KMS-11 (cell line): ENCODE measurements at regions not wholly inside any gene's neighbourhood (a gene's known extent, or its start where the extent isn't known, plus 50 kb on each side); places are given as distances from the start of the nearest gene placed in this dataset.

Experiments
- H2AFZ ChIP-seq: fragments of 200-600 bp; sonication (generic); 2 replicates; pipeline ENCODE4 v1.6.1; 2016; ENCODE audit warnings: antibody characterized with exemption, mixed run types, low read depth
- H3K27ac ChIP-seq: fragments of 200-600 bp; sonication (generic); 2 replicates; pipeline ENCODE4 v1.6.1; 2016; ENCODE audit warnings: mild to moderate bottlenecking, mixed run types
- H3K27me3 ChIP-seq: fragments of 200-600 bp; sonication (generic); 2 replicates; pipeline ENCODE4 v1.6.1; 2017; ENCODE audit warnings: mild to moderate bottlenecking, low read depth, mixed run types, moderate library complexity; ENCODE audit not compliant: insufficient read depth
- H3K36me3 ChIP-seq: fragments of 200-600 bp; sonication (generic); 2 replicates; pipeline ENCODE4 v1.6.1; 2017; ENCODE audit warnings: mild to moderate bottlenecking, mixed run types; ENCODE audit not compliant: insufficient read depth
- H3K4me1 ChIP-seq: fragments of 200-600 bp; sonication (generic); 2 replicates; pipeline ENCODE4 v1.6.1; 2016; ENCODE audit warnings: mild to moderate bottlenecking, low read depth, mixed run types; ENCODE audit not compliant: poor library complexity, severe bottlenecking
- H3K4me2 ChIP-seq: fragments of 200-600 bp; sonication (generic); 2 replicates; pipeline ENCODE4 v1.7.0; 2016; ENCODE audit warnings: mild to moderate bottlenecking, mixed run types
- H3K4me3 ChIP-seq: fragments of 200-600 bp; sonication (generic); IDR thresholded peaks from 2 replicates; pipeline ENCODE4 v1.6.1; 2017; ENCODE audit warnings: low read depth, low read length, mixed read lengths; ENCODE audit not compliant: insufficient read depth
- H3K79me2 ChIP-seq: fragments of 200-600 bp; sonication (generic); 2 replicates; pipeline ENCODE4 v1.6.1; 2016; ENCODE audit warnings: low read depth, mixed run types; ENCODE audit not compliant: insufficient read depth
- H3K9ac ChIP-seq: fragments of 200-600 bp; sonication (generic); 2 replicates; pipeline ENCODE4 v1.6.1; 2016; ENCODE audit warnings: mild to moderate bottlenecking, mixed run types
- H4K20me1 ChIP-seq: fragments of 200-600 bp; sonication (generic); 2 replicates; pipeline ENCODE4 v1.6.1; 2016; ENCODE audit warnings: mild to moderate bottlenecking, mixed run types; ENCODE audit not compliant: insufficient read depth
- TF ChIP-seq, protein P1 (sequence below): fragments of 200-600 bp; sonication (generic); conservative IDR thresholded peaks from 2 replicates; pipeline ENCODE4 v1.6.1; 2017; ENCODE audit warnings: low read depth, mild to moderate bottlenecking, antibody characterized with exemption, low read length, moderate library complexity, mixed read lengths

DNA sequence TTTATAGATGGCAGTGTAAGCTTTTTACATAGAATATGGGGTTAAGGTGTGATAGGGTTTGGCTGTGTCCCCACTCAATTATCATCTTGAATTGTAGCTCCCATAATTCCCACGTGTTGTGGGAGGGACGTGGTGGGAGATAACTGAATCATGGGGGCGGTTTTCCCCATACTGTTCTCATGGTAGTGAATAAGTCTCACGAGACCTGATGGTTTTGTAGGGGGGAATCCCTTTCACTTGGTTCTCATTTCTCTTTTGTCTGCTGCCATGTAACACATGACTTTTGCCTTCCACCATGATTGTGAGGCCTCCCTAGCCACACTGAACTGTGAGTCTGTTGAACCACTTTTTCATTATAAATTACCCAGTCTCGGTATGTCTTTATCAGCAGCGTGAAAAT, 290.3 kb upstream of the B3GALT2 start:
- Histone ChIP-seq H3K4me2 (no peak overlapping the region), H3K4me1 (peaks cover 44% of the 10 kb centered on the region), H4K20me1 (no peaks in the 10 kb centered on the region), H3K79me2 (no peaks in the 10 kb centered on the region), H3K4me3 (no peak overlapping the region), H3K36me3 (no peaks in the 10 kb centered on the region), H3K9ac (no peak overlapping the region), H3K27me3 (no peaks in the 10 kb centered on the region), H2AFZ (no peak overlapping the region), H3K27ac (no peak overlapping the region)
- TF ChIP-seq, protein P1, sequence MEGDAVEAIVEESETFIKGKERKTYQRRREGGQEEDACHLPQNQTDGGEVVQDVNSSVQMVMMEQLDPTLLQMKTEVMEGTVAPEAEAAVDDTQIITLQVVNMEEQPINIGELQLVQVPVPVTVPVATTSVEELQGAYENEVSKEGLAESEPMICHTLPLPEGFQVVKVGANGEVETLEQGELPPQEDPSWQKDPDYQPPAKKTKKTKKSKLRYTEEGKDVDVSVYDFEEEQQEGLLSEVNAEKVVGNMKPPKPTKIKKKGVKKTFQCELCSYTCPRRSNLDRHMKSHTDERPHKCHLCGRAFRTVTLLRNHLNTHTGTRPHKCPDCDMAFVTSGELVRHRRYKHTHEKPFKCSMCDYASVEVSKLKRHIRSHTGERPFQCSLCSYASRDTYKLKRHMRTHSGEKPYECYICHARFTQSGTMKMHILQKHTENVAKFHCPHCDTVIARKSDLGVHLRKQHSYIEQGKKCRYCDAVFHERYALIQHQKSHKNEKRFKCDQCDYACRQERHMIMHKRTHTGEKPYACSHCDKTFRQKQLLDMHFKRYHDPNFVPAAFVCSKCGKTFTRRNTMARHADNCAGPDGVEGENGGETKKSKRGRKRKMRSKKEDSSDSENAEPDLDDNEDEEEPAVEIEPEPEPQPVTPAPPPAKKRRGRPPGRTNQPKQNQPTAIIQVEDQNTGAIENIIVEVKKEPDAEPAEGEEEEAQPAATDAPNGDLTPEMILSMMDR, result no peak

DNA sequence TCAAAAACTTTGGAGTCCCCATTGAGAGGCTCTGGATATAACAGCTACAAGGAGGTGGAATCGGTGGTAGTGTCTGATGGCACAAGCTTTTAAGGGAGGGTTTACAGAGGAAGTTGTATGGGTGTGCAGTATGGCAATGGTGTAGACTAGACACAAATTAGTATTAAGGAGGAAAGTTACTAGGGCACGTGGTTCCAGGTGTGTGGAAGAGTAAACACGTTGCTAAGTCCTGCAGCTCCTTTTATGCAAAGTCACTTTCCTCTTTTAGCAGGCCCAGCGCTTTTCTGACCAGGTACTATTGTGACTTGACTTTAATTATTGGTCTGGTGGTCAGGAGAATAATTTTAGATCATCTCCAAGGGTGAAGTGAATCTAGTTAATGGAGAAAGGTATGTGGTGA, 287.5 kb upstream of the B3GALT2 start:
- no peaks in the 10 kb centered on the region for H4K20me1 ChIP-seq
- no peak overlapping the region for H3K4me3 ChIP-seq
- no peaks in the 10 kb centered on the region for H3K36me3 ChIP-seq
- H3K27me3 ChIP-seq, result no peaks in the 10 kb centered on the region
- H3K9ac ChIP-seq, result no peak overlapping the region
- H2AFZ ChIP-seq, result no peak overlapping the region
- TF ChIP-seq, protein P1, result no peak
- H3K79me2 ChIP-seq, result no peaks in the 10 kb centered on the region
- H3K27ac ChIP-seq, result no peak overlapping the region
- peaks cover 21% of the 10 kb centered on the region for H3K4me1 ChIP-seq
- H3K4me2 ChIP-seq, result no peak overlapping the region

GRCh38 chr1:193472838-193473398, 286.5 kb upstream of the B3GALT2 start:
- Histone ChIP-seq H3K27ac (no peak overlapping the region), H3K79me2 (no peaks in the 10 kb centered on the region)
- TF ChIP-seq, protein P1, result no peak

GRCh38 chr1:193472430-193472829, 286.0 kb upstream of the B3GALT2 start:
- TF ChIP-seq, protein P1, result no peak

More at GRCh38 chr1:193472838-193473398, 286.5 kb upstream of the B3GALT2 start:
- Histone ChIP-seq H4K20me1 (no peaks in the 10 kb centered on the region), H3K36me3 (no peaks in the 10 kb centered on the region), H3K9ac (no peak overlapping the region), H2AFZ (no peak overlapping the region), H3K27me3 (no peaks in the 10 kb centered on the region), H3K4me1 (peaks cover 11% of the 10 kb centered on the region), H3K4me3 (no peak overlapping the region), H3K4me2 (no peak overlapping the region)

More at GRCh38 chr1:193472430-193472829, 286.0 kb upstream of the B3GALT2 start:
- H3K36me3 ChIP-seq, result no peaks in the 10 kb centered on the region
- H4K20me1 ChIP-seq, result no peaks in the 10 kb centered on the region
- no peak overlapping the region for H3K4me3 ChIP-seq
- H3K27ac ChIP-seq, result no peak overlapping the region
- H2AFZ ChIP-seq, result no peak overlapping the region
- H3K27me3 ChIP-seq, result no peaks in the 10 kb centered on the region
- H3K4me2 ChIP-seq, result no peak overlapping the region
- H3K9ac ChIP-seq, result no peak overlapping the region
- H3K79me2 ChIP-seq, result no peaks in the 10 kb centered on the region
- H3K4me1 ChIP-seq, result peaks cover 6% of the 10 kb centered on the region
